ENCODE measurements at regions not wholly inside any gene's neighbourhood (a gene's known extent, or its start where the extent isn't known, plus 50 kb on each side); places are given as distances from the start of the nearest gene placed in this dataset.
A peak's percentile ranks its signal among the peaks of the same experiment; 100 is the strongest.

DNA sequence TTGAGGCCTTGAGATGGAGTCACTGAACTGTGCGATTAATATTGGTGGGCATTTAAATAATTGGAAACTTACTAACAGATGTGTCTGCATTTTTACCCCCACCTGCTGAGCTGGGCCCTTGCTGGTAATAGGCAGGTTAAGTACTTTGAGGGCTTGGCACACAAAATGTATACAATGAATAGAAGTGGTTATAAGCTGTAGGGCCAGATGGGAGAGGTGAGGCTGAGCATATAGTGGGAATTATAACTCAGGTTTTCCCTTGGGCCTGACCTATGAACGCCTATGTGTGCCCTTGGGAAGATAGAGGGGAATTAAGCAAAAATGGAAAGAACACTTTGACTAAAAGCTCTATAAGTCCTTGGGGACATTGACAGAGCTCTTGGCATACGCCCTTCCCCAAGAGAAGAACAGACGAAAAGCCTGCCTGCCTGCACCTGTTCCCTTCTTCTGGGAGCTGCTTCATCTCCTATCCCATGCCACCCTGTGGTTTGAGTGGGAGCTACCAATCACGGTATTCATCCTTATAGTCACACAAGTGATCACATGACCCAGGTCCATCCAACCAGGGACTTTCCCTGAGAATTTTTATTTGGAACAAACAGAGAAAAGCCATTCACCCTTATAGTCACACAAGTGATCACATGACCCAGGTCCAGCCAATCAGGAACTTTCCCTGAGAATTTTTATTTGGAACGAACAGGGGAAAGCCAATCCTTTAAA, 260.7 kb upstream of the CSF3R start:
- ATAC-seq (replicated peaks) (no peak), DNase-seq (no peak)
- peaks cover 0 to 1% of the 10 kb centered on the region in 2 donors for H3K36me3 Mint-ChIP-seq
- H3K4me3 Mint-ChIP-seq, result no peak overlapping the region
- H3K27ac Mint-ChIP-seq, result no peak overlapping the region
- peaks cover 18 to 21% of the 10 kb centered on the region in 2 donors for H3K27me3 Mint-ChIP-seq
- peaks cover 4% of the 10 kb centered on the region in 2 donors for H3K9me3 Mint-ChIP-seq
- no peaks in the 10 kb centered on the region for H3K4me1 Mint-ChIP-seq

- Mint-ChIP-seq H3K9me3 (peaks cover 4% of the 10 kb centered on the region in 2 donors), H3K27me3 (peaks cover 34 to 42% of the 10 kb centered on the region in 2 donors), H3K36me3 (peaks cover 0 to 1% of the 10 kb centered on the region in 2 donors), H3K27ac (no peak overlapping the region), H3K4me3 (no peak overlapping the region), H3K4me1 (no peaks in the 10 kb centered on the region)
- ATAC-seq (replicated peaks), result no peak
- DNase-seq, result no peak
These were observed 258.4 kb upstream of the CSF3R start for GRCh38 chr1:36741066-36741465.

GRCh38 chr1:36740446-36740845, 257.7 kb upstream of the CSF3R start:
- no peaks in the 10 kb centered on the region for H3K4me1 Mint-ChIP-seq
- no peak overlapping the region for H3K4me3 Mint-ChIP-seq
- peaks cover 4% of the 10 kb centered on the region in 2 donors for H3K9me3 Mint-ChIP-seq
- DNase-seq (no peak), ATAC-seq (replicated peaks) (no peak)
- no peak overlapping the region for H3K27ac Mint-ChIP-seq
- H3K27me3 Mint-ChIP-seq, result peaks cover 38 to 47% of the 10 kb centered on the region in 2 donors
- H3K36me3 Mint-ChIP-seq, result peaks cover 0 to 1% of the 10 kb centered on the region in 2 donors

DNA sequence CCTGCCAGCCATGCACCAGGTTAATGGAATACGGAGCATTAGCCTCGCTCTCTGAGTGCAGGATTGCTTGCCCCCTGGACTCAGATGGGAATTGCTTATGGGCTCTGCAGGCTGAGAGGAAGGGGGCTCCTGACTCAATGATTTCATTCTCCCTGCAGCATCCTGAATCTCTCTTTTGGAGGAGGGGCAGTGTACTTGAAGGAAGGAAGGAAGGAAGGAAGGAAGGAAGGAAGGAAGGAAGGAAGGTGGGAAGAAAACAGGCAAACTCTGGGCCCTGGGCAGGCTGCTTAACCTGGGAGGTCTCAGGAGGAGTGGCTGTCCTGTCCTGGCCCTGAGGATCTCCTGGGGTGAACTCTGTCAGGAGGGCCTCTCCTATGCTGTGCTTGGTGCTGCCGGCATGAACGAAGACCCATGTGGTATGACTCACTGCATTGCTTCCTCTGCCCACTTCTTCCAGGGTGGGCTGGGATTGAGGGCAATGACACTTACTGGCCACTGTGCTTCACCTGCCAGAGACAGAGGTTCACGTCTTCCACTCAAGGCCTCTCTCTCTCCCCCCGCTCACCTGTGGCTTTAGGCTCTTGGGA, 257.1 kb upstream of the CSF3R start:
- Mint-ChIP-seq H3K27ac (no peak overlapping the region), H3K4me1 (no peaks in the 10 kb centered on the region), H3K9me3 (peaks cover 4% of the 10 kb centered on the region in 2 donors), H3K36me3 (no peaks in the 10 kb centered on the region), H3K4me3 (no peak overlapping the region), H3K27me3 (peaks cover 41 to 54% of the 10 kb centered on the region in 2 donors)
- no peak for ATAC-seq (replicated peaks)
- DNase-seq, result no peak

DNA sequence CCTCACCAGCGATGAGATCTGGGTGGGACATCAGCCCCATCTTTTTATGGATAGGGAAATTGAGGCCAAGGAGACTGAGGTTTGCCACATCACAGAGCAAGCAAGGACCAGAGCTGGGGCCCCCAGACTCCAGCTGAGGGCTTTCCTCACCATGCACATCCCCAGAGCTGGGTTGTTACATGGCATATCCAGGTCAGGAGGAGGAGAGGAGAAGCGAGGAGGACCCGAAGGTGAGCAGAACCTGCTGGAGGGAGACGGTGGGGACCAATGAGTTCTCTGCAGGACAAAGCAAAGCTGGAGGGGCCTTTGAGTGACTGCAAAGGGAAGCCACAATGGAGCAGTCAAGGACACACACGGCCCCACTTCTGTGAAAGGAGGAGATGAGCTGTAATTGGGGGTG, 255.5 kb upstream of the CSF3R start:
- Mint-ChIP-seq H3K36me3 (no peaks in the 10 kb centered on the region), H3K4me1 (no peaks in the 10 kb centered on the region), H3K27ac (no peak overlapping the region), H3K9me3 (peaks cover 2 to 4% of the 10 kb centered on the region in 2 donors), H3K4me3 (no peak overlapping the region), H3K27me3 (peaks cover 50 to 54% of the 10 kb centered on the region in 2 donors)
- DNase-seq (no peak), ATAC-seq (replicated peaks) (no peak)

- Mint-ChIP-seq H3K9me3 (peaks cover 2 to 4% of the 10 kb centered on the region in 2 donors), H3K36me3 (no peaks in the 10 kb centered on the region), H3K4me1 (no peaks in the 10 kb centered on the region), H3K4me3 (no peak overlapping the region), H3K27me3 (peaks cover 50 to 56% of the 10 kb centered on the region in 2 donors), H3K27ac (no peak overlapping the region)
- no peak for ATAC-seq (replicated peaks)
- no peak for DNase-seq
These were observed 255.1 kb upstream of the CSF3R start for GRCh38 chr1:36737767-36738166.

DNA sequence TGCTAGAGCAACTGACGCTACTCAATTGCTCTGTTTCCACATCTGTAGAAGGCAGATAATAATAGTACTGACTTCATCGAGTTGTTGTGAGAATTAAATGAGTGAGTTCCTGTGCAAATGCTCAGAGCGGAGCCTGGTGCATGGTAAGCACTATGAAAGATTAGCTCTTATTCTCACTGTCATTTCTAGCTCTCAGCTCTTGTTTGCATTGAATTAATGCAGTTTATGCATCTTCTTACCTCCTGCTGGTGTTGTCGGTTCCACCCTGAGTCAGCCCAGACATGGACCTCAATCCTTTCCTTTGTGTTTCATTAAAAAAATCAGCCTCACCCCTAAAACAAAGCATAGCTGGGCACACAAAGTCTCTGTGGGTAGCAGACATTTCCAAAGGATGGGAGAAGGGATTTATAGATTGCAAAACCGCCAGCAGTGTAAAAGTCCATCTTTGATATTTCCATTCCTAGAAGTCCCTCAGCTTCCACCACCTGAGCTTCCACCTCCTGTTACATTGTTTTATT, 254.4 kb upstream of the CSF3R start:
- no peak overlapping the region for H3K27ac Mint-ChIP-seq
- no peak overlapping the region for H3K4me3 Mint-ChIP-seq
- peaks cover 2 to 4% of the 10 kb centered on the region in 2 donors for H3K9me3 Mint-ChIP-seq
- H3K36me3 Mint-ChIP-seq, result no peaks in the 10 kb centered on the region
- ATAC-seq (replicated peaks) (no peak), DNase-seq (no peak)
- no peaks in the 10 kb centered on the region for H3K4me1 Mint-ChIP-seq
- H3K27me3 Mint-ChIP-seq, result peaks cover 56 to 62% of the 10 kb centered on the region in 2 donors

DNA sequence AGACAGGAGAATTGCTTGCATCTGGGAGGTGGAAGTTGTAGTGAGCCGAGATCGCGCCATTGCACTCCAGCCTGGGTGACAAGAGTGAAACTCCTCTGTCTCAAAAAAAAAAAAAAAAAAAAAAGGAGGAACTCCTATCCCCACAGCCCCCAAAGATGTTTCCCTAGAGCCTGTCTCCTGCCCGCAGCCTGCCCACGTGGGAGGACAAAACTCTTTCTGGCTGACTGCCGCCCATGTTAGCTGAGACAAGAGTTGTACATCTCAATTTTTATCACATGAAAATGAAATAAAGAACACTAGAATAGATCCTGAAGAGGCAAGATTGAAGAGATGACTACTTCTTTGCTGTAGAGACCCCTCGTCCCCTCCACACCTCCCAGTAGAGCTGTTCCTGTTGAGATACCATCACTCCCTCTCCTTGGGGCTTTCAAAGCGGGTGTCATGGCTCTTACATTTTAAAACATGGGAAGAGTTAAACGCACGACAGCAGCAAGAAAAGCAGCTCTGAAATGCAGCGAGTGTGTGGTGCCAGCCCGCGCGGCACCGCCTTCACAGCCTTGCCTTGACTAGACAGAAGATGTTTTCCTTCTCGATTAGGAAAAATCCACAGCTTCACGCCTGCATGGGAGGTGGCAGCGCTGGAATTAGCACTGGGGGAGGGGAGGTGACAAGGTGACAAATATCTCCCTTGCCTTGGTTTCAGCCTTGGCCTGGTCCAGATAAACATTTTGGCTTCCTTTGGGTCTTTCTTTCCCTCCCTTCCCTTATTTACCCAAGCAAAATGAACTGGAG, 253.4 kb upstream of the CSF3R start:
- DNase-seq (no peak), ATAC-seq (replicated peaks) (peak in 1 of 2 donors; percentile 46)
- H3K4me1 Mint-ChIP-seq, result no peaks in the 10 kb centered on the region
- H3K36me3 Mint-ChIP-seq, result no peaks in the 10 kb centered on the region
- H3K27me3 Mint-ChIP-seq, result peaks cover 61 to 62% of the 10 kb centered on the region in 2 donors
- H3K9me3 Mint-ChIP-seq, result peaks cover 2 to 4% of the 10 kb centered on the region in 2 donors
- H3K27ac Mint-ChIP-seq, result no peak overlapping the region
- no peak overlapping the region for H3K4me3 Mint-ChIP-seq

GRCh38 chr1:36735436-36735835, 252.7 kb upstream of the CSF3R start:
- H3K27me3 Mint-ChIP-seq, result peaks cover 61 to 62% of the 10 kb centered on the region in 2 donors
- H3K4me1 Mint-ChIP-seq, result no peaks in the 10 kb centered on the region
- no peaks in the 10 kb centered on the region for H3K36me3 Mint-ChIP-seq
- H3K9me3 Mint-ChIP-seq, result no peaks in the 10 kb centered on the region
- DNase-seq (no peak), ATAC-seq (replicated peaks) (no peak)
- no peak overlapping the region for H3K4me3 Mint-ChIP-seq
- no peak overlapping the region for H3K27ac Mint-ChIP-seq

GRCh38 chr1:36734356-36734755, 251.6 kb upstream of the CSF3R start:
- no peaks in the 10 kb centered on the region for H3K4me1 Mint-ChIP-seq
- H3K27ac Mint-ChIP-seq, result no peak overlapping the region
- no peaks in the 10 kb centered on the region for H3K36me3 Mint-ChIP-seq
- no peak overlapping the region for H3K4me3 Mint-ChIP-seq
- DNase-seq (no peak), ATAC-seq (replicated peaks) (no peak)
- no peaks in the 10 kb centered on the region for H3K9me3 Mint-ChIP-seq
- peaks cover 57 to 62% of the 10 kb centered on the region in 2 donors for H3K27me3 Mint-ChIP-seq

GRCh38 chr1:36733748-36734147, 251.0 kb upstream of the CSF3R start:
- no peak for DNase-seq
- H3K27ac Mint-ChIP-seq, result no peak overlapping the region
- no peak for ATAC-seq (replicated peaks)
- H3K9me3 Mint-ChIP-seq, result no peaks in the 10 kb centered on the region
- peaks cover 56 to 63% of the 10 kb centered on the region in 2 donors for H3K27me3 Mint-ChIP-seq
- no peak overlapping the region for H3K4me3 Mint-ChIP-seq
- H3K36me3 Mint-ChIP-seq, result no peaks in the 10 kb centered on the region
- H3K4me1 Mint-ChIP-seq, result no peaks in the 10 kb centered on the region

- no peak for ATAC-seq (replicated peaks)
These were observed 249.3 kb upstream of the CSF3R start for GRCh38 chr1:36732015-36732356.

DNA sequence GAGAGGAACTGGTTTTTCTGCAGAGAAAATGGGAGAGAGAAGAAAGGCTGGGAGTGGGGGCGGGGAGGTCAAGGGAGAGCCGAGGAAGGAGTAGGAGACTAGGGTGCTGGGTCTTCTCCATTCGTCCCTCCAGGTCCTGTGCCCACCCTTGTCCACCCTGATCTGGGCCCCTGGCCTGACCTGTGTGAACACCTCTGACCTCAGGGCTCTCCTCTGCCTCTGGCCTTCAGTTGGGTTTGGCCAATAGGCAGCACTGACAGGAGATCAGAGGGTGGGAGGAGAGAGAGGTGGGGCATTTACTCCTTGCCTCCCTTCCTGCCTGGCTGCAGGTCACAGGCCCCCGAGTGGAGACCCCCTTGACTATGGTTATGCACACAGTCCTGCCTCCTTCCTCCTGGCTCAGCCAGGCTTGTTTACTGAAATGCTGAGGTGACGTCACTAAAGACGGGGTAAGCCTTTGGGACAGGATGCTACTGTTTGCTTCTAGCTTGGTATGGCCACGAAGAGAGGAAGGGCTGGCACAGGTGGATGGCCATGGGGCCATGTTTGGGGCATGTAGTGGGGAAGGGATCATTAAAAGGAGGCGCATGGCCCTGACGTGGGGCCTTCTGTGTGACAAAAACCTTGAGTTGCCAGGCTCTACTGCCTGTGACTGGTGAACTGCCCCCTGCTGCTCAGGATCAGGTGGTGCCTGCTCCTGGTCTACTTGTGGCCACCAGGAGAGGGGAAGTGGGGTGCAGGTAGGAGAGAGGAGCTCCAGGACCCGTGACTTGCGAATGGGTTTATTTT, 248.7 kb upstream of the CSF3R start:
- H3K9me3 Mint-ChIP-seq, result no peaks in the 10 kb centered on the region
- no peaks in the 10 kb centered on the region for H3K36me3 Mint-ChIP-seq
- no peak for DNase-seq
- no peak for ATAC-seq (replicated peaks)
- no peak overlapping the region for H3K4me3 Mint-ChIP-seq
- H3K27ac Mint-ChIP-seq, result no peak overlapping the region
- no peaks in the 10 kb centered on the region for H3K4me1 Mint-ChIP-seq
- H3K27me3 Mint-ChIP-seq, result peaks cover 41 to 43% of the 10 kb centered on the region in 2 donors

More at GRCh38 chr1:36732015-36732356, 249.3 kb upstream of the CSF3R start:
- Mint-ChIP-seq H3K27ac (no peak overlapping the region), H3K27me3 (peaks cover 47 to 49% of the 10 kb centered on the region in 2 donors), H3K4me3 (no peak overlapping the region), H3K36me3 (no peaks in the 10 kb centered on the region), H3K4me1 (no peaks in the 10 kb centered on the region), H3K9me3 (no peaks in the 10 kb centered on the region)
- no peak for DNase-seq

DNA sequence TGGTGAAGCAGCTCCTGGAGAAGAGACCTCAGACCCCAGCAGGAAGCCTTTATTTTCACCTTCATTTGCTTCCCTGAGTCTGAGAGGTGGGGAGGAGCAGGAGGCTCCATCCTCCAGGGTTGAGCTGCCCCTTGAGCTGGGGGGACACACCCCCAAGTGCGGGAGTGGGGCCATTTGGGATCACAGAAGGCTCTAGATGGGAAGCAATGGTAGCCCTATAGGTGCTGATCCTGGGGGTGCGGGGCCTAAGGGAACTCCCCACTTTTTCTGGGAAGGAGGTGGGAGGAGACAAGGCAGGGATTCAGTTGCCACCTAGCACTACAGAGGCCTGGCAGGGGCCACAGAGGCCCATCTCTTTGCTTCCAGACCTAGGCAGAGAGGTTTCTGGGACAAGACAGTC, 247.9 kb upstream of the CSF3R start:
- DNase-seq, result no peak
- Mint-ChIP-seq H3K27ac (no peak overlapping the region), H3K4me3 (no peak overlapping the region), H3K9me3 (no peaks in the 10 kb centered on the region), H3K27me3 (peaks cover 34 to 37% of the 10 kb centered on the region in 2 donors), H3K36me3 (no peaks in the 10 kb centered on the region), H3K4me1 (no peaks in the 10 kb centered on the region)
- no peak for ATAC-seq (replicated peaks)
